K562 (cell line): ENCODE measurements at regions not wholly inside any gene's neighbourhood (a gene's known extent, or its start where the extent isn't known, plus 50 kb on each side); places are given as distances from the start of the nearest gene placed in this dataset.

Experiments
- ATAC-seq: fragments of 200-7000 bp; cut with Tn5 transposase; 3 replicates; pipeline ENCODE4 v1.9.1; 2020; ENCODE audit warnings: moderate library complexity
- BruUV-seq: library from RNA; stranded (reverse); fragments of 400-500 nt; replicated peaks from 2 replicates; lab custom pipeline; 2021; lab: Mats Ljungman, UMichigan
- CTCF ChIA-PET: fragments of 300-600 bp; formaldehyde crosslinking; extraction: SDS; loops from one replicate; lab custom pipeline; 2021; ENCODE audit warnings: low intra/inter-chr PET ratio; lab: Yijun Ruan, JAX
- POLR2A ChIA-PET: fragments of 300-600, 350-650 bp; sonication (Branson Sonifier 250); formaldehyde crosslinking; extraction: SDS; loops from one replicate; lab custom pipeline; 2021; ENCODE audit warnings: antibody characterized with exemption, inconsistent platforms; lab: Yijun Ruan, JAX
- DNase-seq, 4 experiments: peaks; one replicate each; pipeline versions ENCODE4 v3.0.0 to v3.0.0-alpha.2; 2011 to 2018; ENCODE audit warnings: low spot score in 3 of 4, mixed read lengths in 3 of 4; ENCODE audit errors: extremely low read depth in 1 of 4
- FAIRE-seq: peaks from 2 replicates; lab custom pipeline; 2011; peaks lifted over from hg19 to GRCh38; lab: Jason Lieb, UNC
- H2AFZ ChIP-seq: 2 replicates; pipeline ENCODE4 v1.6.0; 2011; ENCODE audit warnings: low read depth, low read length, control low read depth, inconsistent platforms
- H3K27ac ChIP-seq: fragments of 200-600 bp; 3 replicates; pipeline ENCODE4 v1.8.0; 2011; ENCODE audit warnings: low read depth, mild to moderate bottlenecking, control low read depth, inconsistent platforms, low read length, moderate library complexity, mixed read lengths; ENCODE audit errors: extremely low read depth
- H3K27me3 ChIP-seq, 2 experiments: fragments of 300-600 bp in 1 of 2; 2 replicates in 1 of 2; 3 replicates in 1 of 2; pipeline versions ENCODE4 v1.6.0 to v1.8.0; 2011; ENCODE audit warnings: inconsistent platforms in 2 of 2, low read length in 2 of 2, mild to moderate bottlenecking in 1 of 2, mixed read lengths in 1 of 2, moderate library complexity in 1 of 2; ENCODE audit not compliant: control insufficient read depth in 2 of 2, insufficient read depth in 2 of 2
- H3K36me3 ChIP-seq: fragments of 300-600 bp; 3 replicates; pipeline ENCODE4 v1.8.0; 2011; ENCODE audit warnings: mild to moderate bottlenecking, low read length, inconsistent platforms; ENCODE audit not compliant: control insufficient read depth, insufficient read depth
- H3K4me1 ChIP-seq, 2 experiments: fragments of 200-600 bp in 1 of 2; replicated peaks in 1 of 2; 2 replicates in 1 of 2; 3 replicates in 1 of 2; pipeline versions ENCODE4 v1.5.1 to v1.8.0; 2011; ENCODE audit warnings: inconsistent platforms in 2 of 2, low read length in 2 of 2, mild to moderate bottlenecking in 1 of 2, mixed read lengths in 1 of 2, moderate library complexity in 1 of 2; ENCODE audit not compliant: control insufficient read depth in 2 of 2, insufficient read depth in 2 of 2
- H3K4me2 ChIP-seq: 2 replicates; pipeline ENCODE4 v1.6.1; 2011; ENCODE audit warnings: low read length, control low read depth, inconsistent platforms, mixed read lengths; ENCODE audit not compliant: insufficient read depth
- H3K4me3 ChIP-seq: fragments of 200-600 bp; sonication (generic), shearing (Covaris generic); 2 replicates; pipeline ENCODE4 v1.5.1; 2016; ENCODE audit warnings: control low read depth, inconsistent platforms
- H3K79me2 ChIP-seq: fragments of 200-600 bp; 3 replicates; pipeline ENCODE4 v1.8.0; 2011; ENCODE audit warnings: low read length, inconsistent platforms; ENCODE audit not compliant: control insufficient read depth, insufficient read depth
- H3K9ac ChIP-seq, 2 experiments: 2 replicates each; pipeline versions ENCODE4 v1.6.0 to v1.6.1; 2011; ENCODE audit warnings: low read depth in 2 of 2, low read length in 2 of 2, control low read depth in 1 of 2, inconsistent platforms in 1 of 2, mild to moderate bottlenecking in 1 of 2, mixed read lengths in 1 of 2; ENCODE audit not compliant: insufficient read depth in 1 of 2
- H3K9me1 ChIP-seq: one replicate; pipeline ENCODE4 v1.6.0; 2011; ENCODE audit warnings: inconsistent platforms, mild to moderate bottlenecking, low read length, moderate library complexity; ENCODE audit not compliant: control insufficient read depth, insufficient read depth
- H3K9me3 ChIP-seq: replicated peaks from 2 replicates; pipeline ENCODE4 v1.5.1; 2011; ENCODE audit warnings: low read depth, low read length, inconsistent platforms; ENCODE audit not compliant: control insufficient read depth, insufficient read depth
- H4K20me1 ChIP-seq: replicated peaks from 2 replicates; pipeline ENCODE4 v1.6.1; 2011; ENCODE audit warnings: low read length, inconsistent platforms, mixed read lengths; ENCODE audit not compliant: control insufficient read depth, insufficient read depth
- CBFB ChIP-seq: sonication (generic); formaldehyde crosslinking; IDR thresholded peaks from 2 replicates; pipeline ENCODE4 v1.4.0; 2020; ENCODE audit warnings: mild to moderate bottlenecking, missing genetic modification reagents
- CSDE1 ChIP-seq, 2 experiments: fragments of 450-650 bp; IDR thresholded peaks; 2 replicates each; pipeline ENCODE4 v1.6.1; 2016; ENCODE audit warnings: mild to moderate bottlenecking in 1 of 2
- GTF3C2 ChIP-seq: IDR thresholded peaks from 3 replicates; pipeline ENCODE4 v1.6.1; 2011; ENCODE audit warnings: borderline replicate concordance, mild to moderate bottlenecking, moderate library complexity; ENCODE audit not compliant: insufficient read length; ENCODE audit errors: extremely low read depth
- KHSRP ChIP-seq: fragments of 450-650 bp; IDR thresholded peaks from 2 replicates; pipeline ENCODE4 v1.6.1; 2017
- RFX5 ChIP-seq: IDR thresholded peaks from 2 replicates; pipeline ENCODE4 v1.6.1; 2011; ENCODE audit warnings: low read depth, mild to moderate bottlenecking, improper control_type of control experiment, low read length
- SAP30 ChIP-seq: fragments of 200-600 bp; sonication (generic); IDR thresholded peaks from 2 replicates; pipeline ENCODE4 v1.6.1; 2012; ENCODE audit warnings: borderline replicate concordance, low read depth, mild to moderate bottlenecking, moderate library complexity, low read length, control low read depth, inconsistent platforms; ENCODE audit not compliant: insufficient read depth, poor library complexity, severe bottlenecking
- SMARCB1 ChIP-seq: IDR thresholded peaks from 2 replicates; pipeline ENCODE4 v1.6.1; 2011; ENCODE audit warnings: improper control_type of control experiment, low read depth; ENCODE audit not compliant: insufficient read length
- SP2 ChIP-seq: IDR thresholded peaks from 2 replicates; pipeline ENCODE4 v1.6.1; 2011; ENCODE audit warnings: mild to moderate bottlenecking, low read depth, low read length, moderate library complexity; ENCODE audit not compliant: poor library complexity, severe bottlenecking; ENCODE audit errors: extremely low read depth
- TRIM24 ChIP-seq, 2 experiments: fragments of 450-650 bp; IDR thresholded peaks; 2 replicates each; pipeline ENCODE4 v1.6.1; 2016
- ZNF316 ChIP-seq: fragments of 450-650 bp; IDR thresholded peaks from 2 replicates; pipeline ENCODE4 v1.6.1; 2016
- WGBS: fragments of 100-300 bp; shearing (Covaris generic); methylation state at CpG from one replicate; pipeline ENCODE4 v1.1.6; 2016; ENCODE audit warnings: low coverage, mixed read lengths; ENCODE audit not compliant: insufficient coverage; ENCODE audit errors: missing lambda C conversion rate; 5-methylcytosine and 5-hydroxymethylcytosine counted together
- in situ Hi-C: fragments of 300-500 bp; cut with MboI; formaldehyde crosslinking; loops from 4 replicates; pipeline ENCODE4 v1.15.0; 2018; ENCODE audit warnings: inconsistent platforms, mixed read lengths
- intact Hi-C: fragments of 100-400 bp; cut with micrococcal nuclease; formaldehyde crosslinking; loops from 2 replicates; pipeline ENCODE4 v1.14.2; 2022
- TF ChIP-seq, protein P1 (sequence below), 2 experiments: fragments of 450-650 bp in 1 of 2; sonication (generic) in 1 of 2; formaldehyde crosslinking in 1 of 2; IDR thresholded peaks; 2 replicates each; pipeline versions ENCODE4 v1.7.1 to v1.9.0; 2016 to 2022; ENCODE audit warnings: inconsistent platforms in 1 of 2, mild to moderate bottlenecking in 1 of 2, missing genetic modification reagents in 1 of 2

- no TSS peak for BruUV-seq
- H3K4me1 ChIP-seq, result no peaks in the 10 kb centered on the region
- H4K20me1 ChIP-seq, result no peaks in the 10 kb centered on the region
- FAIRE-seq (no peak), DNase-seq (no peak), ATAC-seq (no peak)
- H3K9ac ChIP-seq, result no peak overlapping the region
- no peak overlapping the region for H3K27ac ChIP-seq
- H3K27me3 ChIP-seq, result no peaks in the 10 kb centered on the region
- H2AFZ ChIP-seq, result no peak overlapping the region
- ChIA-PET POLR2A (no interaction called here), CTCF (no interaction called here)
- no peak overlapping the region for H3K4me2 ChIP-seq
- no peak overlapping the region for H3K4me3 ChIP-seq
- no peaks in the 10 kb centered on the region for H3K36me3 ChIP-seq
- in situ Hi-C loops, result no loop called here
- intact Hi-C loops, result no loop called here
- no peaks in the 10 kb centered on the region for H3K9me1 ChIP-seq
- H3K9me3 ChIP-seq, result no peaks in the 10 kb centered on the region
- H3K79me2 ChIP-seq, result no peaks in the 10 kb centered on the region
- 0% methylated on average over 3 of the region's 3 CpGs for WGBS
- TF ChIP-seq SP2 (no peak), CBFB (CRISPR knock-in tag) (no peak), RFX5 (no peak), CSDE1 (IDR thresholded peaks at IDR 0.05) (no peak), SAP30 (no peak), ZNF316 (no peak), GTF3C2 (no peak), SMARCB1 (no peak), TRIM24 (IDR thresholded peaks at IDR 0.05) (no peak), KHSRP (no peak)
- TF ChIP-seq, protein P1, sequence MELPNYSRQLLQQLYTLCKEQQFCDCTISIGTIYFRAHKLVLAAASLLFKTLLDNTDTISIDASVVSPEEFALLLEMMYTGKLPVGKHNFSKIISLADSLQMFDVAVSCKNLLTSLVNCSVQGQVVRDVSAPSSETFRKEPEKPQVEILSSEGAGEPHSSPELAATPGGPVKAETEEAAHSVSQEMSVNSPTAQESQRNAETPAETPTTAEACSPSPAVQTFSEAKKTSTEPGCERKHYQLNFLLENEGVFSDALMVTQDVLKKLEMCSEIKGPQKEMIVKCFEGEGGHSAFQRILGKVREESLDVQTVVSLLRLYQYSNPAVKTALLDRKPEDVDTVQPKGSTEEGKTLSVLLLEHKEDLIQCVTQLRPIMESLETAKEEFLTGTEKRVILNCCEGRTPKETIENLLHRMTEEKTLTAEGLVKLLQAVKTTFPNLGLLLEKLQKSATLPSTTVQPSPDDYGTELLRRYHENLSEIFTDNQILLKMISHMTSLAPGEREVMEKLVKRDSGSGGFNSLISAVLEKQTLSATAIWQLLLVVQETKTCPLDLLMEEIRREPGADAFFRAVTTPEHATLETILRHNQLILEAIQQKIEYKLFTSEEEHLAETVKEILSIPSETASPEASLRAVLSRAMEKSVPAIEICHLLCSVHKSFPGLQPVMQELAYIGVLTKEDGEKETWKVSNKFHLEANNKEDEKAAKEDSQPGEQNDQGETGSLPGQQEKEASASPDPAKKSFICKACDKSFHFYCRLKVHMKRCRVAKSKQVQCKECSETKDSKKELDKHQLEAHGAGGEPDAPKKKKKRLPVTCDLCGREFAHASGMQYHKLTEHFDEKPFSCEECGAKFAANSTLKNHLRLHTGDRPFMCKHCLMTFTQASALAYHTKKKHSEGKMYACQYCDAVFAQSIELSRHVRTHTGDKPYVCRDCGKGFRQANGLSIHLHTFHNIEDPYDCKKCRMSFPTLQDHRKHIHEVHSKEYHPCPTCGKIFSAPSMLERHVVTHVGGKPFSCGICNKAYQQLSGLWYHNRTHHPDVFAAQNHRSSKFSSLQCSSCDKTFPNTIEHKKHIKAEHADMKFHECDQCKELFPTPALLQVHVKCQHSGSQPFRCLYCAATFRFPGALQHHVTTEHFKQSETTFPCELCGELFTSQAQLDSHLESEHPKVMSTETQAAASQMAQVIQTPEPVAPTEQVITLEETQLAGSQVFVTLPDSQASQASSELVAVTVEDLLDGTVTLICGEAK (IDR thresholded peaks at IDR 0.05), result no peak
- TF ChIP-seq, protein P1 (CRISPR knock-in tag; IDR thresholded peaks at IDR 0.05), result no peak
These were observed 109.1 kb downstream of the PPP4R3C start for GRCh38 chrX:27354021-27354420.
